Loucy (cell line): ENCODE measurements at regions not wholly inside any gene's neighbourhood (a gene's known extent, or its start where the extent isn't known, plus 50 kb on each side); places are given as distances from the start of the nearest gene placed in this dataset.

Source experiments
- H2AFZ ChIP-seq: fragments of 200-600 bp; sonication (generic); 2 replicates; pipeline ENCODE4 v1.6.0; 2016; ENCODE audit warnings: antibody characterized with exemption, mild to moderate bottlenecking, low read length, moderate library complexity
- H3F3A ChIP-seq: fragments of 200-600 bp; 2 replicates; pipeline ENCODE4 v1.6.0; 2016; ENCODE audit warnings: antibody characterized with exemption, low read depth, mild to moderate bottlenecking
- H3K27me3 ChIP-seq: fragments of 200-600 bp; sonication (generic); 2 replicates; pipeline ENCODE4 v1.6.1; 2014; ENCODE audit warnings: low read length, mild to moderate bottlenecking; ENCODE audit not compliant: insufficient read depth, poor library complexity, severe bottlenecking
- H3K36me3 ChIP-seq: fragments of 200-600 bp; sonication (generic); 2 replicates; pipeline ENCODE4 v1.6.1; 2016; ENCODE audit warnings: low read length; ENCODE audit not compliant: insufficient read depth
- H3K4me1 ChIP-seq: fragments of 200-600 bp; sonication (generic); 2 replicates; pipeline ENCODE4 v1.5.1; 2014; ENCODE audit warnings: low read length, mild to moderate bottlenecking; ENCODE audit not compliant: insufficient read depth, poor library complexity, severe bottlenecking
- H3K4me2 ChIP-seq: fragments of 200-600 bp; sonication (generic); 2 replicates; pipeline ENCODE4 v1.6.0; 2014; ENCODE audit warnings: antibody characterized with exemption, low read length, low read depth, mild to moderate bottlenecking; ENCODE audit not compliant: poor library complexity, severe bottlenecking
- H3K4me3 ChIP-seq: fragments of 200-600 bp; sonication (generic); 2 replicates; pipeline ENCODE4 v1.5.1; 2014; ENCODE audit warnings: low read length, mild to moderate bottlenecking, mixed read lengths; ENCODE audit not compliant: poor library complexity, severe bottlenecking
- H3K79me2 ChIP-seq: fragments of 200-600 bp; sonication (generic); 2 replicates; pipeline ENCODE4 v1.6.1; 2014; ENCODE audit warnings: low read length; ENCODE audit not compliant: insufficient read depth
- H3K9ac ChIP-seq: fragments of 200-600 bp; sonication (generic); 2 replicates; pipeline ENCODE4 v1.6.0; 2014; ENCODE audit warnings: mild to moderate bottlenecking, low read depth, low read length, moderate library complexity; ENCODE audit not compliant: poor library complexity, severe bottlenecking
- H3K9me2 ChIP-seq: fragments of 200-600 bp; sonication (generic); replicated peaks from 2 replicates; pipeline ENCODE4 v1.6.1; 2016; ENCODE audit warnings: low read depth, low read length, mixed read lengths
- H3K9me3 ChIP-seq: fragments of 200-600 bp; sonication (generic); 2 replicates; pipeline ENCODE4 v1.6.1; 2014; ENCODE audit warnings: mild to moderate bottlenecking, antibody characterized with exemption, low read length, low read depth; ENCODE audit not compliant: insufficient read depth
- H4K20me1 ChIP-seq: fragments of 200-600 bp; sonication (generic); 2 replicates; pipeline ENCODE4 v1.6.0; 2014; ENCODE audit warnings: antibody characterized with exemption, low read length, mild to moderate bottlenecking; ENCODE audit not compliant: insufficient read depth, poor library complexity, severe bottlenecking
- EZH2phosphoT487 ChIP-seq: fragments of 200-600 bp; IDR thresholded peaks from 2 replicates; pipeline ENCODE4 v1.6.1; 2018; ENCODE audit warnings: antibody characterized with exemption, mild to moderate bottlenecking, moderate library complexity, borderline replicate concordance
- TF ChIP-seq, protein P1 (sequence below): fragments of 200-600 bp; sonication (generic); conservative IDR thresholded peaks from 2 replicates; pipeline ENCODE4 v1.5.1; 2014; ENCODE audit warnings: mild to moderate bottlenecking, antibody characterized with exemption, low read length

GRCh38 chr6:1470040-1470439, 80.7 kb downstream of the FOXF2 start:
- Histone ChIP-seq H3K27me3 (no peaks in the 10 kb centered on the region), H3K4me3 (no peak overlapping the region), H3K9ac (no peak overlapping the region), H3K36me3 (no peaks in the 10 kb centered on the region), H3K4me1 (peaks cover 6% of the 10 kb centered on the region), H3K9me2 (no peaks in the 10 kb centered on the region), H3K79me2 (no peaks in the 10 kb centered on the region), H4K20me1 (no peaks in the 10 kb centered on the region), H3K9me3 (no peaks in the 10 kb centered on the region), H2AFZ (no peak overlapping the region), H3F3A (no peaks in the 10 kb centered on the region), H3K4me2 (no peak overlapping the region)
- TF ChIP-seq, protein P1, sequence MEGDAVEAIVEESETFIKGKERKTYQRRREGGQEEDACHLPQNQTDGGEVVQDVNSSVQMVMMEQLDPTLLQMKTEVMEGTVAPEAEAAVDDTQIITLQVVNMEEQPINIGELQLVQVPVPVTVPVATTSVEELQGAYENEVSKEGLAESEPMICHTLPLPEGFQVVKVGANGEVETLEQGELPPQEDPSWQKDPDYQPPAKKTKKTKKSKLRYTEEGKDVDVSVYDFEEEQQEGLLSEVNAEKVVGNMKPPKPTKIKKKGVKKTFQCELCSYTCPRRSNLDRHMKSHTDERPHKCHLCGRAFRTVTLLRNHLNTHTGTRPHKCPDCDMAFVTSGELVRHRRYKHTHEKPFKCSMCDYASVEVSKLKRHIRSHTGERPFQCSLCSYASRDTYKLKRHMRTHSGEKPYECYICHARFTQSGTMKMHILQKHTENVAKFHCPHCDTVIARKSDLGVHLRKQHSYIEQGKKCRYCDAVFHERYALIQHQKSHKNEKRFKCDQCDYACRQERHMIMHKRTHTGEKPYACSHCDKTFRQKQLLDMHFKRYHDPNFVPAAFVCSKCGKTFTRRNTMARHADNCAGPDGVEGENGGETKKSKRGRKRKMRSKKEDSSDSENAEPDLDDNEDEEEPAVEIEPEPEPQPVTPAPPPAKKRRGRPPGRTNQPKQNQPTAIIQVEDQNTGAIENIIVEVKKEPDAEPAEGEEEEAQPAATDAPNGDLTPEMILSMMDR: no peak
- no peak for TF ChIP-seq EZH2phosphoT487

DNA sequence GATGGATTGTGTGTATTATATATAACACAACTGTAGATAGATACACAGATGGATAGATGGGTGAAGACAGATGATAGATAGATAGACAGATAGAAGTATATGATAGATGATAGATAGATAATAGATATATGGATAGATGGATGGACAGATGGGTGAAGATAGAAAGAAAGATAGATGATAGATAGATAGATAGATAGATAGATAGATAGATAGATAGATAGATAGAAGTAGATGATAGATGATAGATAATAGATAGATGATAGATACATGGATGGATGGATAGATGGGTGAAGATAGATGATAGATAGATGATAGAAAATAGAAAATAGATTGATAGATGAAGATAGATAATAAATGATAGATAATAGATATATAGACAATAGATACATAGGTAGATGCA, 83.3 kb downstream of the FOXF2 start:
- no peaks in the 10 kb centered on the region for H3F3A ChIP-seq
- H3K4me2 ChIP-seq: no peak overlapping the region
- H3K9me3 ChIP-seq: no peaks in the 10 kb centered on the region
- no peaks in the 10 kb centered on the region for H4K20me1 ChIP-seq
- no peak for TF ChIP-seq EZH2phosphoT487
- peaks cover 6% of the 10 kb centered on the region for H3K4me1 ChIP-seq
- H3K9ac ChIP-seq: no peak overlapping the region
- no peak overlapping the region for H2AFZ ChIP-seq
- no peaks in the 10 kb centered on the region for H3K79me2 ChIP-seq
- no peak overlapping the region for H3K4me3 ChIP-seq
- H3K9me2 ChIP-seq: no peaks in the 10 kb centered on the region
- H3K27me3 ChIP-seq: no peaks in the 10 kb centered on the region
- no peaks in the 10 kb centered on the region for H3K36me3 ChIP-seq

- H3K36me3 ChIP-seq: no peaks in the 10 kb centered on the region
- no peaks in the 10 kb centered on the region for H3K9me3 ChIP-seq
- H3K4me1 ChIP-seq: peaks cover 6% of the 10 kb centered on the region
- no peak for TF ChIP-seq EZH2phosphoT487
- no peaks in the 10 kb centered on the region for H3K79me2 ChIP-seq
- no peaks in the 10 kb centered on the region for H4K20me1 ChIP-seq
- H3F3A ChIP-seq: no peaks in the 10 kb centered on the region
- H2AFZ ChIP-seq: no peak overlapping the region
- no peak overlapping the region for H3K4me2 ChIP-seq
- no peaks in the 10 kb centered on the region for H3K9me2 ChIP-seq
- H3K9ac ChIP-seq: no peak overlapping the region
- no peak overlapping the region for H3K4me3 ChIP-seq
- H3K27me3 ChIP-seq: no peaks in the 10 kb centered on the region
Observed at GRCh38 chr6:1473166-1473565, 83.8 kb downstream of the FOXF2 start.

DNA sequence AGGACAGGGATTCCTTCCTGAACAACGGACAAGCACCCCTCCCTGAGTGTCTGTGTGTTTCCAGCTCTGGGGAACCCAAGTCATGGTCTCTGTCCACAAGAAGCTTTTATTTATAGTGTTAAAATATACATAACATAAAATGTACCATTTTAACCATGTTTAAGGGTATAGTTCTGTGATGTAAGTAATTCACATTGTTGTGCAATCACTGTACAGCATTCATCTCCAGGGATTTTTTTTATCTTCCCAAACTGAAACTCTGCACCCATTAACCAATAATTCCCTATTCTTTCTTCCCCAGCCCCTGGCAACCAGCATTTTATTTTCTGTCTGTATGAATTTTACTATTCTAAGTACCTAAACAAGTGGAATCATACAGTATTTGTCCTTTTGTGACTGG, 84.2 kb downstream of the FOXF2 start:
- no peak overlapping the region for H2AFZ ChIP-seq

More for the DNA sequence above, 84.2 kb downstream of the FOXF2 start:
- Histone ChIP-seq H3K4me2 (no peak overlapping the region), H3K9me2 (no peaks in the 10 kb centered on the region), H4K20me1 (no peaks in the 10 kb centered on the region), H3K27me3 (no peaks in the 10 kb centered on the region), H3K36me3 (no peaks in the 10 kb centered on the region), H3F3A (no peaks in the 10 kb centered on the region), H3K4me3 (no peak overlapping the region), H3K4me1 (peaks cover 6% of the 10 kb centered on the region), H3K79me2 (no peaks in the 10 kb centered on the region), H3K9ac (no peak overlapping the region), H3K9me3 (no peaks in the 10 kb centered on the region)
- TF ChIP-seq, protein P1: no peak
- TF ChIP-seq EZH2phosphoT487: no peak
